OCI-LY3 (cell line): ENCODE measurements at regions not wholly inside any gene's neighbourhood (a gene's known extent, or its start where the extent isn't known, plus 50 kb on each side); places are given as distances from the start of the nearest gene placed in this dataset.

Source experiments
- H2AFZ ChIP-seq: fragments of 200-600, 300-600 bp; shearing (Covaris generic); 2 replicates; pipeline ENCODE4 v1.6.0; 2014; ENCODE audit warnings: antibody characterized with exemption, low read depth, low read length
- H3K27ac ChIP-seq: fragments of 200-600, 300-600 bp; sonication (generic); 2 replicates; pipeline ENCODE4 v1.5.1; 2014; ENCODE audit warnings: mild to moderate bottlenecking, low read length, moderate library complexity, mixed read lengths
- H3K27me3 ChIP-seq: fragments of 200-600, 300-600 bp; sonication (generic); 2 replicates; pipeline ENCODE4 v1.6.1; 2014; ENCODE audit warnings: low read depth, low read length, mixed read lengths
- H3K36me3 ChIP-seq: fragments of 200-600, 300-600 bp; sonication (generic); replicated peaks from 2 replicates; pipeline ENCODE3; 2014; ENCODE audit warnings: low read depth, low read length, mixed read lengths
- H3K4me1 ChIP-seq: fragments of 300-600, 200-600 bp; sonication (generic); 2 replicates; pipeline ENCODE4 v1.6.1; 2014; ENCODE audit warnings: low read length, mixed read lengths
- H3K4me2 ChIP-seq: fragments of 200-600, 300-600 bp; sonication (generic); 2 replicates; pipeline ENCODE4 v1.6.1; 2014; ENCODE audit warnings: low read length, mixed read lengths
- H3K4me3 ChIP-seq: fragments of 300-600, 200-600 bp; sonication (generic); 2 replicates; pipeline ENCODE4 v1.5.1; 2014; ENCODE audit warnings: antibody characterized with exemption, mild to moderate bottlenecking, low read length, moderate library complexity
- H3K79me2 ChIP-seq: fragments of 300-600, 200-600 bp; shearing (Covaris generic); 2 replicates; pipeline ENCODE4 v1.6.1; 2014; ENCODE audit warnings: mild to moderate bottlenecking, low read length, mixed read lengths
- H3K9ac ChIP-seq: fragments of 300-600, 200-600 bp; shearing (Covaris generic); 2 replicates; pipeline ENCODE4 v1.6.0; 2014; ENCODE audit warnings: mild to moderate bottlenecking, low read length, moderate library complexity
- H3K9me3 ChIP-seq: fragments of 200-600, 300-600 bp; shearing (Covaris generic); 2 replicates; pipeline ENCODE4 v1.6.1; 2014; ENCODE audit warnings: low read length, mixed read lengths; ENCODE audit not compliant: insufficient read depth
- H4K20me1 ChIP-seq: fragments of 200-600, 300-600 bp; sonication (generic); 2 replicates; pipeline ENCODE4 v1.6.1; 2016; ENCODE audit warnings: low read length, mixed read lengths; ENCODE audit not compliant: insufficient read depth
- CTCF ChIP-seq: fragments of 200-600, 300-600 bp; sonication (generic); IDR thresholded peaks from 2 replicates; pipeline ENCODE4 v1.5.1; 2014; ENCODE audit warnings: antibody characterized with exemption, low read length, low read depth
- EZH2phosphoT487 ChIP-seq: fragments of 200-600 bp; shearing (Covaris generic); IDR thresholded peaks from 2 replicates; pipeline ENCODE4 v1.6.1; 2018; ENCODE audit warnings: antibody characterized with exemption, mixed run types, low read depth

- Histone ChIP-seq H3K27me3 (no peaks in the 10 kb centered on the region), H3K4me3 (no peak overlapping the region), H3K9me3 (no peaks in the 10 kb centered on the region), H3K36me3 (no peaks in the 10 kb centered on the region), H4K20me1 (no peaks in the 10 kb centered on the region), H3K79me2 (no peaks in the 10 kb centered on the region), H2AFZ (no peak overlapping the region), H3K9ac (no peak overlapping the region), H3K27ac (no peak overlapping the region), H3K4me1 (peaks cover 8% of the 10 kb centered on the region), H3K4me2 (0 out of 2 replicates have a peak overlapping the region, but pooled peaks have one; percentile 6)
- TF ChIP-seq CTCF (no peak), EZH2phosphoT487 (no peak)
These were observed 338.7 kb upstream of the IGFBP7 start for GRCh38 chr4:57448901-57449300.

- no peak overlapping the region for H3K27ac ChIP-seq
- no peaks in the 10 kb centered on the region for H3K79me2 ChIP-seq
- no peaks in the 10 kb centered on the region for H3K9me3 ChIP-seq
- no peaks in the 10 kb centered on the region for H3K27me3 ChIP-seq
- H4K20me1 ChIP-seq: no peaks in the 10 kb centered on the region
- no peak overlapping the region for H3K4me3 ChIP-seq
- TF ChIP-seq CTCF (no peak), EZH2phosphoT487 (no peak)
- no peak overlapping the region for H2AFZ ChIP-seq
- peaks cover 8% of the 10 kb centered on the region for H3K4me1 ChIP-seq
- H3K36me3 ChIP-seq: no peaks in the 10 kb centered on the region
- 0 out of 2 replicates have a peak overlapping the region, but pooled peaks have one; percentile 6 for H3K4me2 ChIP-seq
- H3K9ac ChIP-seq: no peak overlapping the region
These were observed 338.3 kb upstream of the IGFBP7 start for GRCh38 chr4:57448452-57448851.

GRCh38 chr4:57446266-57446665 lies 336.1 kb upstream of the IGFBP7 start:
- no peak for TF ChIP-seq CTCF
- TF ChIP-seq EZH2phosphoT487: no peak
- Histone ChIP-seq H3K4me3 (no peak overlapping the region), H3K36me3 (no peaks in the 10 kb centered on the region), H3K79me2 (no peaks in the 10 kb centered on the region), H3K9me3 (no peaks in the 10 kb centered on the region), H3K27me3 (0 out of 2 replicates have a peak, but pooled peaks cover 3% of the 10 kb centered on the region), H3K9ac (no peak overlapping the region), H4K20me1 (no peaks in the 10 kb centered on the region), H3K4me1 (peaks cover 8% of the 10 kb centered on the region), H3K27ac (no peak overlapping the region), H3K4me2 (no peak overlapping the region), H2AFZ (no peak overlapping the region)

GRCh38 chr4:57445686-57446085 lies 335.5 kb upstream of the IGFBP7 start:
- Histone ChIP-seq H3K27me3 (0 out of 2 replicates have a peak, but pooled peaks cover 3% of the 10 kb centered on the region), H3K4me3 (no peak overlapping the region), H2AFZ (no peak overlapping the region), H4K20me1 (no peaks in the 10 kb centered on the region), H3K79me2 (no peaks in the 10 kb centered on the region), H3K4me2 (no peak overlapping the region), H3K9me3 (no peaks in the 10 kb centered on the region), H3K27ac (no peak overlapping the region), H3K36me3 (no peaks in the 10 kb centered on the region), H3K9ac (no peak overlapping the region), H3K4me1 (peaks cover 8% of the 10 kb centered on the region)
- no peak for TF ChIP-seq CTCF
- TF ChIP-seq EZH2phosphoT487: no peak
